Esophagus muscularis mucosa (tissue), 4 donors: ENCODE measurements at regions not wholly inside any gene's neighbourhood (a gene's known extent, or its start where the extent isn't known, plus 50 kb on each side); places are given as distances from the start of the nearest gene placed in this dataset.

Experiments
- EP300 ChIP-seq: sonication (generic); formaldehyde crosslinking; IDR thresholded peaks from one replicate; pipeline ENCODE4 v1.6.1; 2017; ENCODE audit warnings: antibody characterized with exemption
- POLR2A ChIP-seq: fragments of 450-650 bp; IDR thresholded peaks from one replicate; pipeline ENCODE4 v1.6.1; 2017; ENCODE audit warnings: antibody characterized with exemption, moderate library complexity, mild to moderate bottlenecking, low read depth
- POLR2AphosphoS5 ChIP-seq, 2 donors: sonication (generic); formaldehyde crosslinking; IDR thresholded peaks; one replicate each; pipeline ENCODE4 v1.6.1; 2017; ENCODE audit warnings: antibody characterized with exemption in 2 of 2
- TF ChIP-seq, protein P1 (sequence below), 3 experiments: fragments of 200-600 bp in 2 of 3; fragments of 450-650 bp in 1 of 3; sonication (generic) in 2 of 3; IDR thresholded peaks; one replicate each; pipeline ENCODE4 v1.5.1; 2017 to 2019; ENCODE audit warnings: antibody characterized with exemption in 3 of 3, mild to moderate bottlenecking in 2 of 3, moderate library complexity in 1 of 3

DNA sequence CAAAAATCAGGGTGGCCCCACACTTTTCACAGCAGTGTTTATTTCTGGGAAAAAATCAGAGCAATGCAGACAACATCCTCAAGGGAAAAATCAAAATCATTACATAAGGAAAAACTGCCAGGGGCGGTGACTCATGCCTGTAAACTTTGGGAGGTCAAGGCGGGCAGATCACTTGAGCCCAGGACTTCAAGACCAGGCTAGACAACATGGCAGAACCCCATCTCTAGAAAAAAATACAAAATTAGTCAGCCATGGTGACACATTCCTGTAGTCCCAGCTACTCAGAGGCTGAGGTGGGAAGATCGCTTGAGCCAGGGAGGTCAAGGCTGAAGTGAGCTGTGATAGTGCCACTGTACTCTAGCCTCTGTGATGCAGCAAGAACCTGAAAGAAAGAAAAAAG, 102.8 kb downstream of the NAF1 start:
- TF ChIP-seq, protein P1, sequence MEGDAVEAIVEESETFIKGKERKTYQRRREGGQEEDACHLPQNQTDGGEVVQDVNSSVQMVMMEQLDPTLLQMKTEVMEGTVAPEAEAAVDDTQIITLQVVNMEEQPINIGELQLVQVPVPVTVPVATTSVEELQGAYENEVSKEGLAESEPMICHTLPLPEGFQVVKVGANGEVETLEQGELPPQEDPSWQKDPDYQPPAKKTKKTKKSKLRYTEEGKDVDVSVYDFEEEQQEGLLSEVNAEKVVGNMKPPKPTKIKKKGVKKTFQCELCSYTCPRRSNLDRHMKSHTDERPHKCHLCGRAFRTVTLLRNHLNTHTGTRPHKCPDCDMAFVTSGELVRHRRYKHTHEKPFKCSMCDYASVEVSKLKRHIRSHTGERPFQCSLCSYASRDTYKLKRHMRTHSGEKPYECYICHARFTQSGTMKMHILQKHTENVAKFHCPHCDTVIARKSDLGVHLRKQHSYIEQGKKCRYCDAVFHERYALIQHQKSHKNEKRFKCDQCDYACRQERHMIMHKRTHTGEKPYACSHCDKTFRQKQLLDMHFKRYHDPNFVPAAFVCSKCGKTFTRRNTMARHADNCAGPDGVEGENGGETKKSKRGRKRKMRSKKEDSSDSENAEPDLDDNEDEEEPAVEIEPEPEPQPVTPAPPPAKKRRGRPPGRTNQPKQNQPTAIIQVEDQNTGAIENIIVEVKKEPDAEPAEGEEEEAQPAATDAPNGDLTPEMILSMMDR (IDR thresholded peaks at IDR 0.05): no peak
- no peak for TF ChIP-seq POLR2A
- TF ChIP-seq POLR2AphosphoS5 (IDR thresholded peaks at IDR 0.05): no peak
- TF ChIP-seq EP300: no peak
